ENCODE measurements at regions not wholly inside any gene's neighbourhood (a gene's known extent, or its start where the extent isn't known, plus 50 kb on each side); places are given as distances from the start of the nearest gene placed in this dataset.

GRCh38 chr12:58148405-58148804, 207.0 kb downstream of the ATP23 start:
- TF ChIP-seq CTCF (IDR thresholded peaks at IDR 0.05; ENCODE audit: borderline replicate concordance, extremely low read depth, low read length, poor library complexity, severe bottlenecking) (no peak), EZH2 (IDR thresholded peaks at IDR 0.05; ENCODE audit: borderline replicate concordance, low read depth, low read length, severe bottlenecking) (no peak)
